ENCODE measurements at regions not wholly inside any gene's neighbourhood (a gene's known extent, or its start where the extent isn't known, plus 50 kb on each side); places are given as distances from the start of the nearest gene placed in this dataset.

GRCh38 chr4:107202744-107203143, 166.6 kb upstream of the DKK2 start:
- Histone ChIP-seq H4K20me1 (ENCODE audit: control insufficient read depth, insufficient read depth, low read length, poor library complexity, severe bottlenecking) (no peaks in the 10 kb centered on the region), H2AFZ (ENCODE audit: insufficient read depth, low read depth, low read length, poor library complexity, severe bottlenecking) (no peak overlapping the region), H3K27ac (ENCODE audit: low read length in 2 of 2) (no peak overlapping the region), H3K4me3 (ENCODE audit: control extremely low read depth in 1 of 5, extremely low read depth in 1 of 5, insufficient read depth in 1 of 5, low read depth in 2 of 5, low read length in 4 of 5) (no peak overlapping the region), H3K9me3 (ENCODE audit: control extremely low read depth in 1 of 3, control insufficient read depth in 2 of 3, insufficient read depth in 1 of 3, low read length in 2 of 3) (no peaks in the 10 kb centered on the region), H3K4me1 (ENCODE audit: control insufficient read depth in 2 of 2, insufficient read depth in 2 of 2, low read length in 2 of 2) (no peaks in the 10 kb centered on the region), H3K36me3 (replicated peaks in 1 of 2; ENCODE audit: control extremely low read depth in 1 of 2, control insufficient read depth in 1 of 2, extremely low read depth in 1 of 2, insufficient read depth in 2 of 2, low read length in 1 of 2) (no peaks in the 10 kb centered on the region), H3K9ac (ENCODE audit: low read length) (no peak overlapping the region), H3K79me2 (ENCODE audit: control insufficient read depth, insufficient read depth, low read length) (no peaks in the 10 kb centered on the region), H3K4me2 (replicated peaks; ENCODE audit: low read depth, low read length, poor library complexity, severe bottlenecking) (no peak overlapping the region), H3K27me3 (replicated peaks in 1 of 4; ENCODE audit: control extremely low read depth in 1 of 4, control insufficient read depth in 3 of 4, insufficient read depth in 4 of 4, low read length in 3 of 4) (no peaks in the 10 kb centered on the region)
- WGBS (ENCODE audit: insufficient coverage), result 92% methylated on average over 6 of the region's 7 CpGs
- H3K4me1 Mint-ChIP-seq, result no peaks in the 10 kb centered on the region
- no peak for TF ChIP-seq EZH2 (IDR thresholded peaks at IDR 0.05; ENCODE audit: borderline replicate concordance, insufficient read depth, low read depth, low read length, poor library complexity, severe bottlenecking)
- no peak for TF ChIP-seq CTCF (IDR thresholded peaks at IDR 0.05)
- no peak overlapping the region for H3K4me3 Mint-ChIP-seq
- DNase-seq (no peak), ATAC-seq (ENCODE audit: low read depth) (no peak)
- H3K27ac Mint-ChIP-seq, result no peak overlapping the region
- H3K9me3 Mint-ChIP-seq (ENCODE audit: insufficient read depth), result no peaks in the 10 kb centered on the region
- ChIA-PET POLR2A (no interaction called here), CTCF (no interaction called here)
- intact Hi-C loops (cut with micrococcal nuclease), result no loop called here
- H3K27me3 Mint-ChIP-seq, result no peaks in the 10 kb centered on the region

- no peak overlapping the region for H3K27ac ChIP-seq (ENCODE audit: low read length in 2 of 2)
- CTCF ChIA-PET, result no interaction called here
- H3K27ac Mint-ChIP-seq, result no peak overlapping the region
These were observed 161.0 kb upstream of the DKK2 start for GRCh38 chr4:107197121-107197520.

More at GRCh38 chr4:107197121-107197520, 161.0 kb upstream of the DKK2 start:
- Histone ChIP-seq H3K9ac (ENCODE audit: low read length) (no peak overlapping the region), H3K4me2 (replicated peaks; ENCODE audit: low read depth, low read length, poor library complexity, severe bottlenecking) (no peak overlapping the region), H3K79me2 (ENCODE audit: control insufficient read depth, insufficient read depth, low read length) (no peaks in the 10 kb centered on the region), H3K36me3 (replicated peaks in 1 of 2; ENCODE audit: control extremely low read depth in 1 of 2, control insufficient read depth in 1 of 2, extremely low read depth in 1 of 2, insufficient read depth in 2 of 2, low read length in 1 of 2) (no peaks in the 10 kb centered on the region), H3K4me1 (ENCODE audit: control insufficient read depth in 2 of 2, insufficient read depth in 2 of 2, low read length in 2 of 2) (no peaks in the 10 kb centered on the region), H3K4me3 (ENCODE audit: control extremely low read depth in 1 of 5, extremely low read depth in 1 of 5, insufficient read depth in 1 of 5, low read depth in 2 of 5, low read length in 4 of 5) (no peak overlapping the region), H3K27me3 (replicated peaks in 1 of 4; ENCODE audit: control extremely low read depth in 1 of 4, control insufficient read depth in 3 of 4, insufficient read depth in 4 of 4, low read length in 3 of 4) (no peaks in the 10 kb centered on the region), H2AFZ (ENCODE audit: insufficient read depth, low read depth, low read length, poor library complexity, severe bottlenecking) (no peak overlapping the region), H4K20me1 (ENCODE audit: control insufficient read depth, insufficient read depth, low read length, poor library complexity, severe bottlenecking) (no peaks in the 10 kb centered on the region), H3K9me3 (ENCODE audit: control extremely low read depth in 1 of 3, control insufficient read depth in 2 of 3, insufficient read depth in 1 of 3, low read length in 2 of 3) (no peaks in the 10 kb centered on the region)
- Mint-ChIP-seq H3K4me1 (no peaks in the 10 kb centered on the region), H3K4me3 (no peak overlapping the region), H3K27me3 (no peaks in the 10 kb centered on the region), H3K9me3 (ENCODE audit: insufficient read depth) (no peaks in the 10 kb centered on the region)
- intact Hi-C loops (cut with micrococcal nuclease), result no loop called here
- ATAC-seq (ENCODE audit: low read depth) (no peak), DNase-seq (no peak)
- no peak for TF ChIP-seq EZH2 (IDR thresholded peaks at IDR 0.05; ENCODE audit: borderline replicate concordance, insufficient read depth, low read depth, low read length, poor library complexity, severe bottlenecking)
- POLR2A ChIA-PET, result no interaction called here
- no CpG with 5 or more reads among the region's 4 CpGs for WGBS (ENCODE audit: insufficient coverage)

All from B cell (primary cell).